GM18868 (cell line): ENCODE measurements at regions not wholly inside any gene's neighbourhood (a gene's known extent, or its start where the extent isn't known, plus 50 kb on each side); places are given as distances from the start of the nearest gene placed in this dataset.

Source experiments
- ATAC-seq: cut with Tn5 transposase; IDR thresholded peaks from one replicate; pipeline ENCODE4 v1.9.1; 2021; ENCODE audit warnings: mild to moderate bottlenecking, moderate library complexity; ENCODE audit not compliant: unreplicated experiment

GRCh38 chr1:94599095-94599813, 57.7 kb upstream of the F3 start:
- no peak for ATAC-seq

DNA sequence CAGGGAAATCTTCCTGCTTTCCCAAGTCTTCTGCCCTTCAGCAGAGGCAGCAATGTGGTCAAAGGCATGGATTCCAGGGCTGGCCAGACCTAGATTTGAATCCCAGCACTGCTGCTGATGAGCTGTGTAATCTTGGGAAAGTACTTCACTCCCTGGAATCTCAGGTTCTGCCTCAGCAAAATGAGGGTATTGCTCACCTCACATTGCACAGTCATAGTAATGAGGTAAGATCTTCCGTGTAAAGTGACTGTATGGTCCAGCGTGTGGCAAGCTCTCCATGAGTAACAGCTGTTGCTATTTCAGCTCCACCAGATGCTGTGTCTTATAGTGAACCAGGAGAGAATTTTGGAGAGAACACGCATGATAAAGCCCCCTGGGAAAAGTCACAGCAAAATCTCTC, 56.1 kb upstream of the F3 start:
- ATAC-seq: no peak

- ATAC-seq: no peak
Observed at GRCh38 chr1:94596260-94596659, 54.7 kb upstream of the F3 start.

DNA sequence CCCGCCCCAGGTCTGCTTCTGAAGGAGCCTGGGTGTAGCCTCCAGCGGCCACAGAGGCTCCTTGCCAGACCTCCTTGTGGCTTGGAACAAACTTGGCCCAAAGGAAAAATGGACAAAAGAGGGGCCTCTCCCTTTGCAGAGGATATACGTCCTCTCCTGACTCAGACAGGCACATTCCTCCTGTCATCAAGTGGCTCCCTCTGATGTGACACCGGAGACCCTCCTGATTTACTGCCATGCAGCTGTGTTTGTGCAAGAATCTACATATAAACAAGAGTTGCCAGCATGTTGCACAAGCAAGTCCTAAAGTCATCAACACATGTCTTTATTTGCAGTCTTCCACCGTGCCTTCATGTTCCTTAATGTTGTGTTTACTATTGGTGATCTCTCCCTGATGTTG, 54.1 kb upstream of the F3 start:
- ATAC-seq: no peak

GRCh38 chr1:94593611-94594010, 52.1 kb upstream of the F3 start:
- no peak for ATAC-seq

DNA sequence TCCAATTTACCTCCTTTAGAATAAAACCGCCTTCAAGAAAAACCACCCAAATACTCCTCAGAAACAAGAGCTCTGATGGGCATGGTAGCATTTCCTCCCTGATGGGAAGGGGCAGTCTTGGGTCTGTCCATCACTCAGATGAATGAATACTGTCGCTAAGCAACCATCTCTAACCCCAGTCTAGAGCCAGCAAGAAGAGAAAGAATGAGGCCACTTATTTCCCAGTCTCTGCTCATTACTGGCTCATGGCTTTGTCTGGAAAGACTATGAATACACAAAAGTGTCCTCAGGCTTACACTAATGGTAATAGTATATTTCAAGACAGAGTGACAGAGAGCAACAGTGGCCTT, 51.0 kb upstream of the F3 start:
- ATAC-seq: no peak

DNA sequence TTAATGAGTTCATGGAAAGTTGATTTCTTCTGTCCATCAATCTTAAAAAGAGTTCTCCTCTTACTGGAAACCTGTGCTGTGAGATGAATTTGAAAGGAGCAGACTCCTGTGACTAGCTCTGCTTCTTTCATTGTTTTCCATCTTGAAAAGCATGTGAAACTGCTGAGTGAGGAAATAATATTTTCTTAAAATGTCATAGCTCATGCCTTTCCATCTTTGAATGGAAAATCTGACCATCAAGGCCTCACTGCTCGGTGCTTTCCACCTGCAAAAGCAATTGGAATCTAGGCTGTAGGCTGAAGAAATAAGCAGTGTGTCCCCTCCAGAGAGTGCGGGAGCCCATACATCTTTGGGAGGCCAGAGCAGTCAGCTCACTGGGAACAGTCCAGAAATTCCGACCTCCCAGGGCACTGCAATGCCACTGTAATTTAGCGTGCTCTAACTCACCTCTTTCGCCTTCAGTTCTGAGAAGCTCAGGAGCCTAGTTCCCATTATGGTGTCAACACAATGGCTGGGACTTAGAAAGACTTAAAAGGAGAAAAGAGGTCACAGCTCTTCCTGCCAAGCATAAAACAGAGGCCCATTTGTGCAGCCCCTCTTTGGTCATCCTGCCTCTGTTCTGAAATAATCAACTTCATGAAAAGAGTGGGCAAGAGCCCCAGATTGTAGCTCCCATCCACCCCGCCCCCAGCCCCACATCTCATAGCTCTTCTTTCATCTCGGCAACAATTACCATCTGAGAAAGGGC, 50.4 kb upstream of the F3 start:
- ATAC-seq: no peak
